Endothelial cell (in vitro differentiated cells): ENCODE measurements at regions not wholly inside any gene's neighbourhood (a gene's known extent, or its start where the extent isn't known, plus 50 kb on each side); places are given as distances from the start of the nearest gene placed in this dataset.

Experiments
- DNase-seq: peaks from one replicate; pipeline ENCODE4 v3.0.0; 2021; ENCODE audit warnings: low spot score
- H3K27ac Mint-ChIP-seq: one replicate; pipeline ENCODE4 v1.8.0; 2021; ENCODE audit warnings: mixed read lengths, inconsistent platforms; ENCODE audit not compliant: unreplicated experiment
- H3K27me3 Mint-ChIP-seq: one replicate; pipeline ENCODE4 v1.8.0; 2021; ENCODE audit warnings: mild to moderate bottlenecking, moderate library complexity, mixed read lengths, inconsistent platforms; ENCODE audit not compliant: unreplicated experiment
- H3K36me3 Mint-ChIP-seq: one replicate; pipeline ENCODE4 v1.8.0; 2021; ENCODE audit warnings: mild to moderate bottlenecking, low read depth, mixed read lengths, inconsistent platforms; ENCODE audit not compliant: unreplicated experiment
- H3K4me1 Mint-ChIP-seq: one replicate; pipeline ENCODE4 v1.8.0; 2021; ENCODE audit warnings: mild to moderate bottlenecking, mixed read lengths, inconsistent platforms; ENCODE audit not compliant: unreplicated experiment
- H3K4me3 Mint-ChIP-seq: one replicate; pipeline ENCODE4 v1.8.0; 2021; ENCODE audit warnings: mild to moderate bottlenecking, mixed read lengths, inconsistent platforms; ENCODE audit not compliant: unreplicated experiment
- H3K9me3 Mint-ChIP-seq: one replicate; pipeline ENCODE4 v1.8.0; 2021; ENCODE audit warnings: mixed read lengths, inconsistent platforms; ENCODE audit not compliant: unreplicated experiment
- TF ChIP-seq, protein P1 (sequence below): fragments of 200-600 bp; sonication (generic); IDR thresholded peaks from one replicate; pipeline ENCODE4 v1.5.0; 2021; ENCODE audit warnings: antibody characterized with exemption; ENCODE audit not compliant: unreplicated experiment

DNA sequence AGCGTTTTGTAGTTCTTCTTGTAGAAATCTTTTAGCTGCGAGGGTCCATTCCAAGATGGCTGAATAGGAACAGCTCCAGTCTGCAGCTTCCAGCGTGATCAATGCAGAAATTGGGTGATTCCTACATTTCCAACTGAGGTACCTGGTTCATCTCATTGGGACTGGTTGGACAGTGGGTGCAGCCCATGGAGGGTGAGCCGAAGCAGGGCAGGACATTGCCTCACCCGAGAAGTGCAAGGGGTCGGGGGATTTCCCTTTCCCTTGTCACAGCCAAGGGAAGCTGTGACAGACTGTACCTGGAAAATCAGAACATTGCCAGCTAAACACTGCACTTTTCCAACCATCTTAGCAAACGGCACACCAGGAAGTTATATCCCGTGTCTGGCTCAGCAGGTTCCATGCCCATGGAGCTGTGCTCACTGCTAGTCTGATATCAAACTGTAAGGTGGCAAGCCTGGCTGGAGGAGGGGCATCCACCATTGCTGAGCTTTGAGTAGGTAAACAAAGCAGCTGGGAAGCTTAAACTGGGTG is 176.0 kb upstream of the SPRY2 start:
- Mint-ChIP-seq H3K4me3 (no peak overlapping the region), H3K9me3 (no peaks in the 10 kb centered on the region), H3K27ac (no peak overlapping the region), H3K27me3 (no peaks in the 10 kb centered on the region), H3K36me3 (no peaks in the 10 kb centered on the region), H3K4me1 (no peaks in the 10 kb centered on the region)
- TF ChIP-seq, protein P1, sequence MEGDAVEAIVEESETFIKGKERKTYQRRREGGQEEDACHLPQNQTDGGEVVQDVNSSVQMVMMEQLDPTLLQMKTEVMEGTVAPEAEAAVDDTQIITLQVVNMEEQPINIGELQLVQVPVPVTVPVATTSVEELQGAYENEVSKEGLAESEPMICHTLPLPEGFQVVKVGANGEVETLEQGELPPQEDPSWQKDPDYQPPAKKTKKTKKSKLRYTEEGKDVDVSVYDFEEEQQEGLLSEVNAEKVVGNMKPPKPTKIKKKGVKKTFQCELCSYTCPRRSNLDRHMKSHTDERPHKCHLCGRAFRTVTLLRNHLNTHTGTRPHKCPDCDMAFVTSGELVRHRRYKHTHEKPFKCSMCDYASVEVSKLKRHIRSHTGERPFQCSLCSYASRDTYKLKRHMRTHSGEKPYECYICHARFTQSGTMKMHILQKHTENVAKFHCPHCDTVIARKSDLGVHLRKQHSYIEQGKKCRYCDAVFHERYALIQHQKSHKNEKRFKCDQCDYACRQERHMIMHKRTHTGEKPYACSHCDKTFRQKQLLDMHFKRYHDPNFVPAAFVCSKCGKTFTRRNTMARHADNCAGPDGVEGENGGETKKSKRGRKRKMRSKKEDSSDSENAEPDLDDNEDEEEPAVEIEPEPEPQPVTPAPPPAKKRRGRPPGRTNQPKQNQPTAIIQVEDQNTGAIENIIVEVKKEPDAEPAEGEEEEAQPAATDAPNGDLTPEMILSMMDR, result no peak
- no peak for DNase-seq

GRCh38 chr13:80515296-80515695 is 174.4 kb upstream of the SPRY2 start:
- H3K4me1 Mint-ChIP-seq, result no peaks in the 10 kb centered on the region
- TF ChIP-seq, protein P1, result no peak
- no peaks in the 10 kb centered on the region for H3K9me3 Mint-ChIP-seq

DNA sequence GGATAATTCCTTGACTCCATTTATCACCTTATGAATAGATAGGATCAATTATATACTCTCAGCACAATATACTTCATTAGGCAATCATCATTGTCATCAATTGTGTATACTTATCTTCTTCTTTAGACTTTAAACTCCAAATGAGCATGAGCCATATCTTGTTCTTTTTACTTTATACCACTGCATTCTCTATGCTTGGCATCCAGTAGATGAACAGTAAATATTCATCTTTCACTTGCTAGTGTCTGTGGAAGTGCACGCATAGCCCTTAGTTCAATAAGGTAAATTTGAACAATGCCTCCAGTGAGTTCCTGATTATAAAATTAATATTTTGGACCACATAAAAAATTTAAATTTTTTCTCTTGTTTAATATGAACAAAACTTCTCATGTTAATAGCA is 172.3 kb upstream of the SPRY2 start:
- Mint-ChIP-seq H3K36me3 (no peaks in the 10 kb centered on the region), H3K4me3 (no peak overlapping the region), H3K4me1 (no peaks in the 10 kb centered on the region), H3K27me3 (no peaks in the 10 kb centered on the region), H3K9me3 (no peaks in the 10 kb centered on the region), H3K27ac (no peak overlapping the region)
- TF ChIP-seq, protein P1, result no peak
- DNase-seq, result no peak

More at GRCh38 chr13:80515296-80515695, 174.4 kb upstream of the SPRY2 start:
- Mint-ChIP-seq H3K36me3 (no peaks in the 10 kb centered on the region), H3K27me3 (no peaks in the 10 kb centered on the region), H3K4me3 (no peak overlapping the region), H3K27ac (no peak overlapping the region)
- no peak for DNase-seq

GRCh38 chr13:80510686-80511085 is 169.8 kb upstream of the SPRY2 start:
- no peak overlapping the region for H3K27ac Mint-ChIP-seq
- no peak for DNase-seq
- H3K4me3 Mint-ChIP-seq, result no peak overlapping the region
- H3K9me3 Mint-ChIP-seq, result no peaks in the 10 kb centered on the region
- no peaks in the 10 kb centered on the region for H3K27me3 Mint-ChIP-seq
- no peaks in the 10 kb centered on the region for H3K36me3 Mint-ChIP-seq
- no peaks in the 10 kb centered on the region for H3K4me1 Mint-ChIP-seq
- TF ChIP-seq, protein P1, result no peak

DNA sequence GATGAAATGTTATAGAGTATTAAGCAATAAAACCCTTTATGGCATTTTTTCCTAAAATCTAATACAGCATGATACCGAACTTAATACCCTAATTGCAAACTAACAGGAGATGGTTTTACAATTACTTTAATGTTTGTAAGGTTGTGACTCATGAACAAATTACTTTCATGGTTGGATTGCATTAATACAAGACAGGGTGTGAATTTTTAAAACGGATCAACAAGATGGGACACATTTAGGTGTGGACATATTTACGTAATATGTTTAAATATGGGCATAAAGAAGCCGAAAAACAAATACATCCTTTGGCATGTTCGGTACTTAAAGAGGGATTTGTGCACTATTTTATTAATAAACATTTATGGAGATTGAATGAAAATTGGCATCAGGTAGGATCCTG is 168.3 kb upstream of the SPRY2 start:
- TF ChIP-seq, protein P1, result no peak
- no peak overlapping the region for H3K4me3 Mint-ChIP-seq

More for the DNA sequence above, 168.3 kb upstream of the SPRY2 start:
- H3K4me1 Mint-ChIP-seq, result no peaks in the 10 kb centered on the region
- H3K9me3 Mint-ChIP-seq, result no peaks in the 10 kb centered on the region
- no peak for DNase-seq
- no peaks in the 10 kb centered on the region for H3K27me3 Mint-ChIP-seq
- H3K36me3 Mint-ChIP-seq, result no peaks in the 10 kb centered on the region
- H3K27ac Mint-ChIP-seq, result no peak overlapping the region
